SU-DHL-6 (cell line): ENCODE measurements at regions not wholly inside any gene's neighbourhood (a gene's known extent, or its start where the extent isn't known, plus 50 kb on each side); places are given as distances from the start of the nearest gene placed in this dataset.

ENCODE experiments used
- CTCF ChIP-seq: fragments of 200-600 bp; sonication (generic); IDR thresholded peaks from one replicate; pipeline ENCODE4 v1.5.1; 2017; ENCODE audit warnings: antibody characterized with exemption, mild to moderate bottlenecking, low read length, moderate library complexity; ENCODE audit not compliant: insufficient read depth, poor library complexity, severe bottlenecking
- EZH2phosphoT487 ChIP-seq: fragments of 200-600 bp; sonication (generic), shearing (Covaris generic); conservative IDR thresholded peaks from 2 replicates; pipeline ENCODE4 v1.6.1; 2018; ENCODE audit warnings: mild to moderate bottlenecking, antibody characterized with exemption, low read length, moderate library complexity, mixed read lengths

GRCh38 chr7:116083796-116084195 lies 53.2 kb upstream of the TFEC start:
- TF ChIP-seq CTCF: no peak
- no peak for TF ChIP-seq EZH2phosphoT487
